NCI-H2081 (cell line): ENCODE measurements at regions not wholly inside any gene's neighbourhood (a gene's known extent, or its start where the extent isn't known, plus 50 kb on each side); places are given as distances from the start of the nearest gene placed in this dataset.
"Not testable (repeated sequence)": the region's sequence is repeated elsewhere in the genome, so short reads cannot be mapped to it uniquely, and the experiment has no call there.

ENCODE experiments used
- DNase-seq, 2 experiments: peaks; one replicate each; lab custom pipeline; 2025; lab: John Stamatoyannopoulos, UW

GRCh38 chr2:167792126-167792525 lies 455.3 kb downstream of the STK39 start:
- no peak for DNase-seq

DNA sequence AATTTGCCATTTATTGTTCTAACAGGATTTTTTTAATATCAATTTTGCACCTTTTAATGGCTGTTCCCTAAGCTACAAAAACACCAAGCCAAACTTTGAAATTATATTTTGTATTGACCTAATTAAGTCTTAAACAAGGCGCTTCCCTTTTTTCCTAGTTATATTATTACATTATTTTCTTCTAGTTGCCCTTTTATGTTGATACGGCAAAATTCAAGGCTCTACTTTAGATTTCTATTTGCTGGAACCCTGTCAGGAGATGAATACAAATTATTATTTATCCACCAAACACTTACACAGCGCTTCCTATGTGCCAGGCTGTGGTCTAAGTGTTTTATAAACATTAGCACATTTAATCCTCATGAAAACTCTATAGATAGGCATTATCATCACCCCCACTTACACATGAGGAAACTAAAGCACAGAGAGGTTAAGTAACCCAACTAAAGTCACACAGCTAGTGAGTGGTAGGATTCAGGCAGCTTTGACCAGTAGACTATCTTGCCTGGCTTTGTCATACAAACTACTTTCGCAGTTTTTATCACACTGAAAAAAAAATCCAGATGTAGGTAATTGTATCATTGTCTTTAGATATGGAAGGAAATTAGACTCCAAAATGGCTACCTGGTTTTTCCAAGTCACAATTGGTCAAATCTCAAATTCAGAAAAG lies 456.5 kb downstream of the STK39 start:
- DNase-seq = no peak

GRCh38 chr2:167790189-167790588 lies 457.2 kb downstream of the STK39 start:
- DNase-seq = no peak

GRCh38 chr2:167787562-167787961 lies 459.8 kb downstream of the STK39 start:
- DNase-seq = no peak

GRCh38 chr2:167787021-167787420 lies 460.4 kb downstream of the STK39 start:
- no peak for DNase-seq

DNA sequence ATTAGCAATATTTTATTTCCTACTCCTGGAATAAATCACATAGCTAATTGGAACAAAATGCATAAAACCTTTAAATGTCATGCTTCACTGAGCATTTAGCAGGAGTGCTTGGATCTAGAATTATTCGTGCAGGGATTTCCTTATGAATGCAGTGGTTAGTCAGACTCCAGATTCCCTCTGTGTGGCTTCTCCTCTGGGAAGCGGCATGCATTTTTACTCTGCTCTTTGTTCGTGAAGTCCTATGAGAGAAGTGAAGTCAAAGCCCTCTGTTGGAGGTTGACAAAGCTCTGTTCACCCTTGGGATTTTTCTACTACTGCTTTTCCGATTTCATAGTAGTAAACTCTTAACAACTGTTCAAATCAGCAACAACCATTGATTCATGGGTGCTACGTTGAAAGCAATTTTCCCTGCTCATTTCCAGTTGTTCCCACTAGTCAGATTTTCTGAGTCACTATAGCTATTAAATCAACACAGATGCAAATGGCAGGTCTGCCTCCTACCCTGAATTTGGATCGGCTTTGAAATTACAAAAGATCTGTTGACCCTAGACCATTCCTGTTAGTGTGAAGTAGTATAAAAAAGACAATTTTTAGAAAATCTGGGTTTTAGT lies 461.7 kb downstream of the STK39 start:
- DNase-seq = no peak

DNA sequence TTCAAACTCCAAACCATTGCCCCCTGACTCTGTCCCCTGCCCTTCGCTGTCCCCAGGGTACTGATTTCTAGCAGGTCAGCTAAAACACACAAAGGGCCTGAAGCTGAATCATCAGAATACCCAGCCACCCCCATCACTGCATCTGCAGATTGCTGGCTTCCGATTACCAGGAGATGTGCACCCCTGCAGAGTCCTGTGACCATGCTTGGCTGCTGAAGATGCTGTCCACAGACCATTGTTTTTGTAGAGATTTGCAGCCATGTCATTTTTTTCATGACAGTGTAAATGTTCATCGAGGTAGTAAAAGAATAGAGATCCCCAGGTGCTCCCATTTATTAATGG lies 463.3 kb downstream of the STK39 start:
- DNase-seq = no peak

GRCh38 chr2:167783261-167784083 lies 463.9 kb downstream of the STK39 start:
- no peak for DNase-seq

DNA sequence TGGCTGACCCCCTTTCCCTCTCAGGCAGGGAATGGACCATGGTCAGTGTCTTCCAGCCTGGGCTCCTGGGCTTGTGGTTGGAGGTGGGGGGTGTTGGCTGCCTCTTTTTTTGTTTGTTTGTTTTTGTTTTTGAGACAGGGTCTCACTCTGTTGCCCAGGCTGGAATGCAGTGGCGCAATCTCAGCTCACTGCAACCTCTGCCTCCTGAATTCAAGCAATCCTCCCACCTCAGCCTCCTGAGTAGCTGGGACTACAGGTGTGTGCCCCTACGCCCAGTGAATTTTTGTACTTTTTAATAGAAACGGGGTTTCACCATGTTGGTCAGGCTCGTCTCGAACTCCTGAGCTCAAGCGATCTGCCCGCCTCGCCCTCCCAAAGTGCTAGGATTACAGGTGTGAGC lies 465.8 kb downstream of the STK39 start:
- not testable (repeated sequence) for DNase-seq

- no peak for DNase-seq
Measured at GRCh38 chr2:167776359-167776758, 471.0 kb downstream of the STK39 start.

DNA sequence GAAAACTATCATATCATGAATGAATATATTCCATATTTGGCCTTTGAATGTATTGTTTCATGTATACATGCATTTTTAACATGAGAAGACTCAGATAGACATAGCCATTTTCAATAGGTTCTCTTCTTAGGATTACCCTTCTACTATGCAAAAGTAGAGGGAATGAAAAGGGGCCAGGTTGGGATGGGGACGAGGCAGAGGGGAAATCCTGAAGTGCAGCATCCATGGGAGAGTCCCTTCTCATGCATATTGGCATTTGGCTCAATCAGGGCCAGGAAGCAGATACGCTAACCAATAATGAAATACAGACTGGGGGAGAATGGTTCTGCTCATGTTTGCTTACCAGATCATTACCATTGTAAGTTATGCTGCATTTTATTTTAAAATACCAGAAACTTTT lies 475.8 kb downstream of the STK39 start:
- DNase-seq = no peak

DNA sequence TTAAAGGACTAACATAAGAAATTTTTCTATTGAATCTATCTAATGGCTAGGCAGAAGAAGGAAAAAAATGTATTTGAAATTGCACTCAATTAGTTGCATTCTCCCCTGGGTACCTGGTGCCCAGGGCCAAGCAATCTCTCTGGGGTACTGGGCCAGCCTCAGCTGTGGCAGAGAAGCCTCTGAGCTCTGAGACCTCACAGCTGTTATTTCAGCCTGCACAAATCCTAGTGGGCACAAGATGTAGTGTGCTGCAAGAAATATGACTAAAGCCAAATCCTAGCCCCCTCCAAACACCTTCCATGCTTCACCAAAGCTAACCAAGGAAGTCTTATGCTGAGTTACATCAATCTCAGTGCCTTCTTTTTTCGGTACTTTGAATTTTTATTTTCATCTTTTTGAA lies 478.4 kb downstream of the STK39 start:
- no peak for DNase-seq

GRCh38 chr2:167767830-167768229 lies 479.6 kb downstream of the STK39 start:
- DNase-seq = no peak

- no peak for DNase-seq
Measured at GRCh38 chr2:167764772-167765341, 482.5 kb downstream of the STK39 start.

DNA sequence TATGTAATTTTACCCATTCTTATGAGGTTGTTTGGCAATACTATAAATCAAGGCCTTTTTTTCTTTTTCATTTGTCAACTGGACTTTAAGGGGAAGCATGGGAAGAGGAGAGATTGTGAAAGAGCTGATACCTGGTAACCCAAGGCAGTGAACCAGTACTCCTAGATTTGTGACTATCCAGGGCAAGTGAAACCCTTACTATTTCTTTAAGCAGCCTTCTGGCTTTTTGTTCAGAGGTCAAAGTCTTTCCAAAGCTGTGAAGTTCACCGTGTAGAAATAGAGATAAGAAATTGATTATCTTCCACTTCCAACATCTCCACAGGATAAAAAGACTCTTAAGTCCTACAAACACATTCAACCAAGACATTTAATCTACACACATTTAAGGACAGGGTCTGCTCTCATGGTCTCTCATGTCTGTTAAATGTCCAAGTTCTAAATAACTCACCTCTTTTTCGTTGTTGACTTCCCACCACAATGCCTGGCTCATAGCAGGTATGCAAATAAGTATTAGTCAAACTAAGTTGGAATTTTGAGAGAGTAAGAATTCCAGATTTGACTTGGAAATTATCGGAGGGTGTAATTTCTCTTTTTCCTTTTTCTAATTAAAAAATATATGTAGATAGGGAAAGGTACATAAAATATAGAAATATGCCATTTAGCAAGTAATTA lies 485.8 kb downstream of the STK39 start:
- no peak for DNase-seq

DNA sequence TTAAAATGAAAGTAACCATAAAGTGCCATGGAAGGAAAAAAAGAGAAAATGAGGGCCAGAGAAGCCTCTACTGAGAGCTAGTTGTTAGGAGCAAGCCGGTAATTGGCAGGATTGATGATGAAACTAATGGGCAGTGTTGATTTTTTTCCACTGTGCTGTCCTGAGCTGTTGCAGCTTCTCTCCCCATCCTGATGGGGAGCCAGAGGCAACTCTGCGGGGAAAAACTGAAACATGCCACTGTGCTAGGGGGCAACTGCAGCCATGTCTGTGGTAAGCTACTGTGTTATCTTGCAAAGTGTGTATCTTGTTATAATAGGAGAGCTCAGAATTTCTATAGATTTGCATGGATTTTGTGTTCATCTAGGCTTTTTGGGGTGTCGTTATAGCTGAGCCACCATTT lies 487.9 kb downstream of the STK39 start:
- DNase-seq = no peak

DNA sequence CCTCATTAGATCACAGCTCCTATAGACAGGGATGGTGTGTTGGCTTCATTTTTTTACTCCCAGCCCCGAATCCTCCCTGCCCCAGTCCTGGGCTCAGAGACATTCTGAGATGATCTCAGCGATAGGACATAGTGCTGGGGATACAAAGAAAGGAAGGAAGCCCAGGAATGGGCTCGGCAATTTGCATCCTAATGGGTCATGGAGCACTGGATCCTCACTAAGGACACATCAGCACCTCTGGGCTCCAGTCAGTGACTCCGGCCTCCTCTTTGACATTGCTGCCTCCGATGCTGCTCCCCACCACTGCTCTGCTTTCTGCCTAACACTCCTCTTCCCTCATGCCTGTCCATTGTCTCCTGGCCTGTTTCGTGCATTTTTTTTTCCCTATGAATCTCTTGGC lies 489.1 kb downstream of the STK39 start:
- DNase-seq = no peak

GRCh38 chr2:167756446-167756845 lies 490.9 kb downstream of the STK39 start:
- no peak for DNase-seq

- no peak for DNase-seq
Measured at GRCh38 chr2:167753142-167753541, 494.3 kb downstream of the STK39 start.

DNA sequence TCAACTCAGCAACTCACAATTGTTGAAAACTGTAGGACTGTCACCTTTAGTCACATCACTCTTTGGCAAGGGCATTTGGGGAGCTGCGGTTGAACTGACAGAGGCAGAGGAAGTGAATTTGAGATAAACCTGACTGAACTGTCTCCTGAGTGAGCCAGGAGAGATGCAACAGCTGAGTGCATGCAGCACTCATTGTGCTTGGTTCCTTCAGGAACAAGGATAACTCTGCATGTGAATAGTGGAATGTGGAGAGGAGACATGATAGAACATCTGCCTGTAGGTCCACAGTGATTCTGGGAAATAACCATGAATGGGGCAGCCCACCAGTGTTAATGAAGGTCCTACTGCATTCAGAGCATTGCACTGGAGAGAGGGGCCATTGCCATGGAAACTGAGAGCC lies 494.7 kb downstream of the STK39 start:
- no peak for DNase-seq

GRCh38 chr2:167750675-167751074 lies 496.7 kb downstream of the STK39 start:
- DNase-seq = no peak

DNA sequence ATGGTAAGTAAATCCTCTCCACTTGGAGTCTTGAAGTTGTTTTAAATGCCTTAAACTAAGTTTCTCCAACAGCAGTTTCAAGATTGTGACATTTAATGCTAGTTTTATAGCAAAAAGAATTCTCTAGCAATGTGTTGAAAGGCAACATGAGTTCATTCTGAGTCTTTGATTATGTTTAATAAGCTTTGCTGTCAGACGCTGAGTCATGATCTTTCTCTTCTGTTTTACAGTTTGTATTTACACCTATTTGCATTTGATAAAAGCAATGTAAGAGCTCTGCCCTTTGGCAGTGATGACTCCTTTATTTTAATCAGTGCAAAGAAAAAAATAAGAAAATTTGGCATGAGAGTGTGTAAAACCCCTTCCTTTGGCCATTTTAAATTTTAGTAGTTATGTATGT lies 497.7 kb downstream of the STK39 start:
- no peak for DNase-seq
